ENCODE measurements at regions not wholly inside any gene's neighbourhood (a gene's known extent, or its start where the extent isn't known, plus 50 kb on each side); places are given as distances from the start of the nearest gene placed in this dataset.

GRCh38 chr7:7077945-7078344, 104.4 kb upstream of the C1GALT1 start:
- H3K36me3 ChIP-seq (ENCODE audit: insufficient read depth, low read length), result no peaks in the 10 kb centered on the region
- no peak overlapping the region for H3K4me3 ChIP-seq (ENCODE audit: low read length)
- no peaks in the 10 kb centered on the region for H3K9me2 ChIP-seq (ENCODE audit: insufficient read depth, low read length)
- no peak overlapping the region for H3K9ac ChIP-seq (ENCODE audit: low read length)
- no peaks in the 10 kb centered on the region for H3K79me2 ChIP-seq (replicated peaks; ENCODE audit: insufficient read depth, low read length)
- no peak overlapping the region for H2AFZ ChIP-seq (ENCODE audit: low read depth, low read length)
- H4K20me1 ChIP-seq (ENCODE audit: insufficient read depth), result no peaks in the 10 kb centered on the region
- H3K27ac ChIP-seq (ENCODE audit: low read length), result no peak overlapping the region
- no peaks in the 10 kb centered on the region for H3K9me3 ChIP-seq (ENCODE audit: low read length)
- no peak overlapping the region for H3K4me2 ChIP-seq (ENCODE audit: low read length)
- no peaks in the 10 kb centered on the region for H3F3A ChIP-seq (ENCODE audit: insufficient read depth, low read length, poor library complexity, severe bottlenecking)
- no peak for TF ChIP-seq EP300 (conservative IDR thresholded peaks at IDR 0.05; ENCODE audit: poor library complexity, severe bottlenecking)
- TF ChIP-seq RAD21 (conservative IDR thresholded peaks at IDR 0.05), result no peak
- TF ChIP-seq REST (IDR thresholded peaks at IDR 0.05; ENCODE audit: borderline replicate concordance), result no peak
- TF ChIP-seq, protein P1, sequence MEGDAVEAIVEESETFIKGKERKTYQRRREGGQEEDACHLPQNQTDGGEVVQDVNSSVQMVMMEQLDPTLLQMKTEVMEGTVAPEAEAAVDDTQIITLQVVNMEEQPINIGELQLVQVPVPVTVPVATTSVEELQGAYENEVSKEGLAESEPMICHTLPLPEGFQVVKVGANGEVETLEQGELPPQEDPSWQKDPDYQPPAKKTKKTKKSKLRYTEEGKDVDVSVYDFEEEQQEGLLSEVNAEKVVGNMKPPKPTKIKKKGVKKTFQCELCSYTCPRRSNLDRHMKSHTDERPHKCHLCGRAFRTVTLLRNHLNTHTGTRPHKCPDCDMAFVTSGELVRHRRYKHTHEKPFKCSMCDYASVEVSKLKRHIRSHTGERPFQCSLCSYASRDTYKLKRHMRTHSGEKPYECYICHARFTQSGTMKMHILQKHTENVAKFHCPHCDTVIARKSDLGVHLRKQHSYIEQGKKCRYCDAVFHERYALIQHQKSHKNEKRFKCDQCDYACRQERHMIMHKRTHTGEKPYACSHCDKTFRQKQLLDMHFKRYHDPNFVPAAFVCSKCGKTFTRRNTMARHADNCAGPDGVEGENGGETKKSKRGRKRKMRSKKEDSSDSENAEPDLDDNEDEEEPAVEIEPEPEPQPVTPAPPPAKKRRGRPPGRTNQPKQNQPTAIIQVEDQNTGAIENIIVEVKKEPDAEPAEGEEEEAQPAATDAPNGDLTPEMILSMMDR (IDR thresholded peaks at IDR 0.05; ENCODE audit: poor library complexity, severe bottlenecking), result no peak
- TF ChIP-seq SMC3 (conservative IDR thresholded peaks at IDR 0.05; ENCODE audit: poor library complexity), result no peak
- no peak for TF ChIP-seq TAF1 (IDR thresholded peaks at IDR 0.05; ENCODE audit: low read depth)
- TF ChIP-seq POLR2AphosphoS5 (IDR thresholded peaks at IDR 0.05), result no peak
- TF ChIP-seq MXI1 (conservative IDR thresholded peaks at IDR 0.05; ENCODE audit: poor library complexity, severe bottlenecking), result no peak
- TF ChIP-seq EZH2 (IDR thresholded peaks at IDR 0.05; ENCODE audit: borderline replicate concordance, insufficient read depth, low read length, poor library complexity, severe bottlenecking), result no peak
- H3K27me3 ChIP-seq (ENCODE audit: insufficient read depth, low read depth, low read length), result no peaks in the 10 kb centered on the region

- Histone ChIP-seq H3K36me3 (ENCODE audit: insufficient read depth, low read length) (no peaks in the 10 kb centered on the region), H4K20me1 (ENCODE audit: insufficient read depth) (no peaks in the 10 kb centered on the region), H3K9me2 (ENCODE audit: insufficient read depth, low read length) (no peaks in the 10 kb centered on the region), H3K27me3 (ENCODE audit: insufficient read depth, low read depth, low read length) (no peaks in the 10 kb centered on the region), H3K9ac (ENCODE audit: low read length) (no peak overlapping the region), H3K79me2 (replicated peaks; ENCODE audit: insufficient read depth, low read length) (no peaks in the 10 kb centered on the region), H3K4me2 (ENCODE audit: low read length) (no peak overlapping the region), H3K9me3 (ENCODE audit: low read length) (no peaks in the 10 kb centered on the region), H2AFZ (ENCODE audit: low read depth, low read length) (no peak overlapping the region), H3K27ac (ENCODE audit: low read length) (no peak overlapping the region), H3K4me3 (ENCODE audit: low read length) (no peak overlapping the region), H3F3A (ENCODE audit: insufficient read depth, low read length, poor library complexity, severe bottlenecking) (no peaks in the 10 kb centered on the region)
- no peak for TF ChIP-seq POLR2AphosphoS5 (IDR thresholded peaks at IDR 0.05)
- TF ChIP-seq MXI1 (conservative IDR thresholded peaks at IDR 0.05; ENCODE audit: poor library complexity, severe bottlenecking), result no peak
- no peak for TF ChIP-seq RAD21 (conservative IDR thresholded peaks at IDR 0.05)
- no peak for TF ChIP-seq SMC3 (conservative IDR thresholded peaks at IDR 0.05; ENCODE audit: poor library complexity)
- TF ChIP-seq, protein P1 (IDR thresholded peaks at IDR 0.05; ENCODE audit: poor library complexity, severe bottlenecking), result no peak
- TF ChIP-seq EP300 (conservative IDR thresholded peaks at IDR 0.05; ENCODE audit: poor library complexity, severe bottlenecking), result no peak
- TF ChIP-seq EZH2 (IDR thresholded peaks at IDR 0.05; ENCODE audit: borderline replicate concordance, insufficient read depth, low read length, poor library complexity, severe bottlenecking), result no peak
- no peak for TF ChIP-seq REST (IDR thresholded peaks at IDR 0.05; ENCODE audit: borderline replicate concordance)
- TF ChIP-seq TAF1 (IDR thresholded peaks at IDR 0.05; ENCODE audit: low read depth), result no peak
Observed at GRCh38 chr7:7080802-7081201, 101.5 kb upstream of the C1GALT1 start.
